ENCODE measurements at regions not wholly inside any gene's neighbourhood (a gene's known extent, or its start where the extent isn't known, plus 50 kb on each side); places are given as distances from the start of the nearest gene placed in this dataset.

DNA sequence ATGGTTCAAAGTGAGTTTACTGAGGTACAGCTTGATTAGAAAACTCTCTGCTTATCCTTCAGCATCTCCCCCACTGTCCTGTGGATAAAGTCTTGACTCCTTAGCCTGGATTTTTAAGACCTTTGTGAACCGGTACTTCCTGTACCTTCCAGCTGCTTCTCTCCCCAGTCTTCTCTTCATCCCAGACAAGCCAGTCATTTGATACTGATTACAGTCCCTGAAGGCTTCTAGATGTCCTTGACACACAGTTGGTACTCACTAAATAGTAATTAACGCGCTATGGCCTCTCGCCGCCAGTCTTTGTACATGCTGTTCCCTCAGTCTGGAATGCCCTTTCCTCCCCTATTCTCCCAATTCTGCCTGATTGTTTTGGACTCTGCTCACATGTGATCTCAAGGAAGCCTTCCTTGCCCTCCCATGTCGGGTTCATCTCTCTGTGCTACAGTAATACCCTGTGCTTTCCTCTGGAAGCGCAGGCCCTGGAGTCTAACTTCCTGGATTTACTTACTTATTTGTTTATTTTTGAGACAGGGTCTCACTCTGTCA, 50.6 kb upstream of the PTGR2 start:
- no peak overlapping the region for H3K9ac ChIP-seq (ENCODE audit: low read depth in 1 of 2, low read length in 2 of 2)
- no peak overlapping the region for H3K27ac ChIP-seq (ENCODE audit: low read depth in 1 of 2, low read length in 2 of 2)
- H3K4me3 ChIP-seq (ENCODE audit: low read depth in 1 of 3, low read length in 3 of 3): no peak overlapping the region
- peaks cover 2 to 8% (median 6%) of the 10 kb centered on the region in 4 donors for H3K4me1 ChIP-seq (ENCODE audit: control insufficient read depth in 4 of 4, insufficient read depth in 4 of 4, low read length in 3 of 4)
- no peak for DNase-seq (ENCODE audit: low spot score)
- H3K27me3 ChIP-seq (ENCODE audit: control insufficient read depth in 4 of 4, insufficient read depth in 4 of 4, low read length in 3 of 4): no peaks in the 10 kb centered on the region
- TF ChIP-seq ATF3 (IDR thresholded peaks at IDR 0.05) (no peak), SP1 (IDR thresholded peaks at IDR 0.05) (peak; percentile 37), RXRA (IDR thresholded peaks at IDR 0.05) (peak; percentile 13 to 22), YY1 (IDR thresholded peaks at IDR 0.05) (no peak), NR2F2 (IDR thresholded peaks at IDR 0.05) (peak; percentile 84)
- no peaks in the 10 kb centered on the region for H3K9me3 ChIP-seq (ENCODE audit: control insufficient read depth in 4 of 4, low read length in 3 of 4)
- 89% methylated on average over 7 of the region's 7 CpGs for WGBS
- H3K36me3 ChIP-seq (ENCODE audit: control insufficient read depth in 4 of 4, insufficient read depth in 3 of 4, low read depth in 1 of 4, low read length in 3 of 4): no peaks in the 10 kb centered on the region

DNA sequence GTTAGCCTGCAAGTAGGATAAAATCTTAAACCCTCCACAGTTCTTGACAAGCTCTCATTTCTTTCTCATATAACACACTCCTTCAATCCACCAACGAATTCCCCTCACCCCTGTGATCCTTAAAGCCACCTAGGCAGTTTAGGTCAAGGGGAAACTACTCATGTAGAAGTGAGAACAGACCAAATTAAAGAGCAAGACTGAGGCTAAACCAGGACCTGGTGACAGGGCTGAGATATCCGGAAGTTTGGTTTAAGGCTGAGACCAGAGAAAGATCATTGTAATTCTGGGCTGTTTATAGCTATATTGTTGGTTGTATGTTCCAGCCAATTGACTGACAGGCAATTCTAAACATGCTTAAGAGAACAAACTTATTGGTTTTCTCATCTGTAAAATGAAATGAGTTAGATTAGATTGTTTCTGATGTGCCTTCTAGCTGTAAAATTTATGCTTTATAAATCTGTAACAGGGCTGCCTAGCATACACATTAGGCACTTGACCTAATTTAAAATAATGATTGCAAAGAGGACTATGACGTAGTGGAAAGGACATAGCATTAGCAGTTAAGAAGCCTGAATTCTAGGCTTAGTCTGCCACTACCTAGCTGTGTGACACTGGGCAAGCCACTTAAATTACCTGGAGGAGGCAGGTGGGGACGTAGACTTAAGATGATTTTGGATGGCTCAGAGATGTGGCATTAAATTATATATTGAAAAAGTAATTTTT, 53.9 kb upstream of the PTGR2 start:
- Histone ChIP-seq H3K36me3 (ENCODE audit: control insufficient read depth in 4 of 4, insufficient read depth in 3 of 4, low read depth in 1 of 4, low read length in 3 of 4) (no peaks in the 10 kb centered on the region), H3K9ac (ENCODE audit: low read depth in 1 of 2, low read length in 2 of 2) (no peak overlapping the region), H3K9me3 (ENCODE audit: control insufficient read depth in 4 of 4, low read length in 3 of 4) (no peaks in the 10 kb centered on the region), H3K27ac (ENCODE audit: low read depth in 1 of 2, low read length in 2 of 2) (no peak overlapping the region), H3K4me1 (ENCODE audit: control insufficient read depth in 4 of 4, insufficient read depth in 4 of 4, low read length in 3 of 4) (peaks cover 10 to 26% (median 23%) of the 10 kb centered on the region in 4 donors), H3K27me3 (ENCODE audit: control insufficient read depth in 4 of 4, insufficient read depth in 4 of 4, low read length in 3 of 4) (no peaks in the 10 kb centered on the region), H3K4me3 (ENCODE audit: low read depth in 1 of 3, low read length in 3 of 3) (no peak overlapping the region)
- no peak for DNase-seq (ENCODE audit: low spot score)
- TF ChIP-seq, protein P1, sequence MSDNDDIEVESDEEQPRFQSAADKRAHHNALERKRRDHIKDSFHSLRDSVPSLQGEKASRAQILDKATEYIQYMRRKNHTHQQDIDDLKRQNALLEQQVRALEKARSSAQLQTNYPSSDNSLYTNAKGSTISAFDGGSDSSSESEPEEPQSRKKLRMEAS (IDR thresholded peaks at IDR 0.05): no peak
- TF ChIP-seq CTCF (IDR thresholded peaks at IDR 0.05; ENCODE audit: low read depth, low read length, missing input control): no peak
- no peak for TF ChIP-seq TAF1 (conservative IDR thresholded peaks at IDR 0.05)
- TF ChIP-seq RXRA (IDR thresholded peaks at IDR 0.05): no peak
- TF ChIP-seq NR2F2 (IDR thresholded peaks at IDR 0.05): no peak
- TF ChIP-seq FOXA1 (IDR thresholded peaks at IDR 0.05): no peak
- no peak for TF ChIP-seq YY1 (IDR thresholded peaks at IDR 0.05)
- no peak for TF ChIP-seq SP1 (IDR thresholded peaks at IDR 0.05)
- TF ChIP-seq FOXA2 (IDR thresholded peaks at IDR 0.05): no peak
- TF ChIP-seq, protein P2, sequence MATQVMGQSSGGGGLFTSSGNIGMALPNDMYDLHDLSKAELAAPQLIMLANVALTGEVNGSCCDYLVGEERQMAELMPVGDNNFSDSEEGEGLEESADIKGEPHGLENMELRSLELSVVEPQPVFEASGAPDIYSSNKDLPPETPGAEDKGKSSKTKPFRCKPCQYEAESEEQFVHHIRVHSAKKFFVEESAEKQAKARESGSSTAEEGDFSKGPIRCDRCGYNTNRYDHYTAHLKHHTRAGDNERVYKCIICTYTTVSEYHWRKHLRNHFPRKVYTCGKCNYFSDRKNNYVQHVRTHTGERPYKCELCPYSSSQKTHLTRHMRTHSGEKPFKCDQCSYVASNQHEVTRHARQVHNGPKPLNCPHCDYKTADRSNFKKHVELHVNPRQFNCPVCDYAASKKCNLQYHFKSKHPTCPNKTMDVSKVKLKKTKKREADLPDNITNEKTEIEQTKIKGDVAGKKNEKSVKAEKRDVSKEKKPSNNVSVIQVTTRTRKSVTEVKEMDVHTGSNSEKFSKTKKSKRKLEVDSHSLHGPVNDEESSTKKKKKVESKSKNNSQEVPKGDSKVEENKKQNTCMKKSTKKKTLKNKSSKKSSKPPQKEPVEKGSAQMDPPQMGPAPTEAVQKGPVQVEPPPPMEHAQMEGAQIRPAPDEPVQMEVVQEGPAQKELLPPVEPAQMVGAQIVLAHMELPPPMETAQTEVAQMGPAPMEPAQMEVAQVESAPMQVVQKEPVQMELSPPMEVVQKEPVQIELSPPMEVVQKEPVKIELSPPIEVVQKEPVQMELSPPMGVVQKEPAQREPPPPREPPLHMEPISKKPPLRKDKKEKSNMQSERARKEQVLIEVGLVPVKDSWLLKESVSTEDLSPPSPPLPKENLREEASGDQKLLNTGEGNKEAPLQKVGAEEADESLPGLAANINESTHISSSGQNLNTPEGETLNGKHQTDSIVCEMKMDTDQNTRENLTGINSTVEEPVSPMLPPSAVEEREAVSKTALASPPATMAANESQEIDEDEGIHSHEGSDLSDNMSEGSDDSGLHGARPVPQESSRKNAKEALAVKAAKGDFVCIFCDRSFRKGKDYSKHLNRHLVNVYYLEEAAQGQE (IDR thresholded peaks at IDR 0.05): no peak
- no peak for TF ChIP-seq GABPA (IDR thresholded peaks at IDR 0.05 in 1 of 2, conservative IDR thresholded peaks at IDR 0.05 in 1 of 2)
- TF ChIP-seq HNF4G (IDR thresholded peaks at IDR 0.05): no peak
- TF ChIP-seq RAD21 (IDR thresholded peaks at IDR 0.05): no peak
- TF ChIP-seq ZBTB33 (IDR thresholded peaks at IDR 0.05): no peak
- no peak for TF ChIP-seq HNF4A (conservative IDR thresholded peaks at IDR 0.05)
- no peak for TF ChIP-seq EGR1 (IDR thresholded peaks at IDR 0.05; ENCODE audit: low read depth in 2 of 2)
- 85% methylated on average over 4 of the region's 4 CpGs for WGBS

All from liver (tissue), 8 donors.